MCF 10A (cell line): ENCODE measurements at regions not wholly inside any gene's neighbourhood (a gene's known extent, or its start where the extent isn't known, plus 50 kb on each side); places are given as distances from the start of the nearest gene placed in this dataset.

Source experiments
- BruUV-seq: library from RNA; stranded (reverse); fragments of 400-500 nt; replicated peaks from 2 replicates; lab custom pipeline; 2021; lab: Mats Ljungman, UMichigan
- CTCF ChIA-PET: fragments of 300-600 bp; sonication (Branson Sonifier 250); formaldehyde crosslinking; extraction: SDS; loops from one replicate; lab custom pipeline; 2021; ENCODE audit warnings: antibody characterized with exemption, inconsistent platforms; lab: Yijun Ruan, JAX
- POLR2A ChIA-PET: fragments of 300-600, 350-650 bp; sonication (Branson Sonifier 250); formaldehyde crosslinking; extraction: SDS; loops from one replicate; lab custom pipeline; 2020; ENCODE audit warnings: antibody characterized with exemption, inconsistent platforms; lab: Yijun Ruan, JAX
- DNase-seq: peaks from one replicate; pipeline ENCODE4 v3.0.0-alpha.2; 2018; ENCODE audit not compliant: unreplicated experiment
- H3K27ac Mint-ChIP-seq: one replicate; pipeline ENCODE4 v1.8.0; 2022; ENCODE audit warnings: mild to moderate bottlenecking, low read depth, mixed read lengths; ENCODE audit not compliant: unreplicated experiment
- H3K27me3 Mint-ChIP-seq: one replicate; pipeline ENCODE4 v1.8.0; 2022; ENCODE audit warnings: mixed read lengths; ENCODE audit not compliant: insufficient read depth, unreplicated experiment
- H3K36me3 Mint-ChIP-seq: one replicate; pipeline ENCODE4 v1.8.0; 2022; ENCODE audit warnings: mild to moderate bottlenecking, moderate library complexity, mixed read lengths; ENCODE audit not compliant: insufficient read depth, unreplicated experiment
- H3K4me1 Mint-ChIP-seq: one replicate; pipeline ENCODE4 v1.8.0; 2022; ENCODE audit warnings: mixed read lengths; ENCODE audit not compliant: insufficient read depth, unreplicated experiment
- H3K4me3 Mint-ChIP-seq: one replicate; pipeline ENCODE4 v1.8.0; 2022; ENCODE audit warnings: mild to moderate bottlenecking, moderate library complexity, mixed read lengths; ENCODE audit not compliant: unreplicated experiment
- H3K9me3 Mint-ChIP-seq: one replicate; pipeline ENCODE4 v1.8.0; 2022; ENCODE audit warnings: mixed read lengths; ENCODE audit not compliant: unreplicated experiment
- CTCF ChIP-seq: fragments of 200-600 bp; IDR thresholded peaks from one replicate; pipeline ENCODE4 v1.8.0; 2022; ENCODE audit warnings: antibody characterized with exemption, mild to moderate bottlenecking; ENCODE audit not compliant: unreplicated experiment
- intact Hi-C: fragments of 100-400 bp; cut with micrococcal nuclease; formaldehyde crosslinking; loops from 2 replicates; pipeline ENCODE4 v1.14.1; 2022

- Mint-ChIP-seq H3K9me3 (no peaks in the 10 kb centered on the region), H3K27me3 (no peaks in the 10 kb centered on the region), H3K4me1 (peaks cover 6% of the 10 kb centered on the region), H3K27ac (no peak overlapping the region), H3K36me3 (no peaks in the 10 kb centered on the region), H3K4me3 (no peak overlapping the region)
- CTCF ChIA-PET: no interaction called here
- no peak for TF ChIP-seq CTCF
- intact Hi-C loops: loop anchor here (5.0 kb wide), 1 partner anchor 126 kb away; no protein-coding TSS in a partner anchor
- DNase-seq: peak; percentile 66
- no TSS peak for BruUV-seq
- POLR2A ChIA-PET: interaction anchor here (0.6 to 1.1 kb wide), 3 partner anchors 8 to 438 kb away, joined by 3 to 6 read pairs (median 4); no protein-coding TSS in a partner anchor
Measured at GRCh38 chr11:23856654-23857053, 640.2 kb upstream of the LUZP2 start.

GRCh38 chr11:23859087-23859486, 637.8 kb upstream of the LUZP2 start:
- Mint-ChIP-seq H3K4me1 (peaks cover 6% of the 10 kb centered on the region), H3K4me3 (no peak overlapping the region), H3K27ac (no peak overlapping the region), H3K9me3 (no peaks in the 10 kb centered on the region), H3K27me3 (no peaks in the 10 kb centered on the region), H3K36me3 (no peaks in the 10 kb centered on the region)
- POLR2A ChIA-PET: no interaction called here
- BruUV-seq: no TSS peak
- intact Hi-C loops: loop anchor here (5.0 kb wide), 1 partner anchor 123 kb away; no protein-coding TSS in a partner anchor
- TF ChIP-seq CTCF: no peak
- no peak for DNase-seq
- CTCF ChIA-PET: interaction anchor here (0.6 kb wide), 1 partner anchor 44 kb away, joined by 3 read pairs; no protein-coding TSS in a partner anchor

GRCh38 chr11:23861615-23862014, 635.2 kb upstream of the LUZP2 start:
- H3K4me1 Mint-ChIP-seq: peaks cover under 1% of the 10 kb centered on the region
- no peaks in the 10 kb centered on the region for H3K9me3 Mint-ChIP-seq
- no peaks in the 10 kb centered on the region for H3K27me3 Mint-ChIP-seq
- no peak overlapping the region for H3K27ac Mint-ChIP-seq
- H3K36me3 Mint-ChIP-seq: no peaks in the 10 kb centered on the region
- intact Hi-C loops: loop anchor here (5.0 kb wide), 1 partner anchor 36 kb away; no protein-coding TSS in a partner anchor
- POLR2A ChIA-PET: no interaction called here
- CTCF ChIA-PET: no interaction called here
- no peak for DNase-seq
- TF ChIP-seq CTCF: no peak
- BruUV-seq: no TSS peak
- no peak overlapping the region for H3K4me3 Mint-ChIP-seq

GRCh38 chr11:23865341-23865975, 631.4 kb upstream of the LUZP2 start:
- no peak for TF ChIP-seq CTCF
- intact Hi-C loops: no loop called here
- Mint-ChIP-seq H3K36me3 (no peaks in the 10 kb centered on the region), H3K4me3 (no peak overlapping the region), H3K4me1 (no peaks in the 10 kb centered on the region), H3K9me3 (no peaks in the 10 kb centered on the region), H3K27me3 (no peaks in the 10 kb centered on the region), H3K27ac (no peak overlapping the region)
- BruUV-seq: no TSS peak
- ChIA-PET POLR2A (no interaction called here), CTCF (no interaction called here)
- DNase-seq: no peak
